C4-2B (cell line): ENCODE measurements at regions not wholly inside any gene's neighbourhood (a gene's known extent, or its start where the extent isn't known, plus 50 kb on each side); places are given as distances from the start of the nearest gene placed in this dataset.

Source experiments
- H3K27ac ChIP-seq: fragments of 450-650 bp; 2 replicates; pipeline ENCODE4 v1.5.1; 2017
- ZFX ChIP-seq: fragments of 450-650 bp; IDR thresholded peaks from 2 replicates; pipeline ENCODE4 v1.6.1; 2017
- TF ChIP-seq, protein P1 (sequence below): fragments of 450-650 bp; conservative IDR thresholded peaks from 2 replicates; pipeline ENCODE4 v1.5.1; 2017; ENCODE audit warnings: mild to moderate bottlenecking

DNA sequence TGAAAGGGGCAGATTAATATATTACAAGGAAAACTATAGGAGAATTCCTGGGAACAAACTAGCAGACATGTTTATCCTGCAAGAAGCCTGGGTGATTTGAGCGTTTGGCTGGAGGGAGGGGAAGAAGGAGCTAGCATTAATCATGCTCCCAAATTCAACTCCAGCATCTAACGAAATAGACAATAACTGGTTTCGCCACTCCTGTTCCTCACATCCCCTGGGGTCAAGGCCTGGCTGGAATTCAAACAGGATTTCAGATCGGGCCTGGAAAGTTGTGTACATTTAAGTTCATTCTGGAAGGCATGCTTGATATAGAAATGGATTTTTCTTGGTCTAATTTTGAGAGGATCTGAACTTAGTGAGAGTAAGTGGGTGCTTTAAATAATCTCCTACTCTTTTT lies 126.1 kb upstream of the CTAGE1 start:
- H3K27ac ChIP-seq = no peak overlapping the region
- no peak for TF ChIP-seq ZFX
- TF ChIP-seq, protein P1, sequence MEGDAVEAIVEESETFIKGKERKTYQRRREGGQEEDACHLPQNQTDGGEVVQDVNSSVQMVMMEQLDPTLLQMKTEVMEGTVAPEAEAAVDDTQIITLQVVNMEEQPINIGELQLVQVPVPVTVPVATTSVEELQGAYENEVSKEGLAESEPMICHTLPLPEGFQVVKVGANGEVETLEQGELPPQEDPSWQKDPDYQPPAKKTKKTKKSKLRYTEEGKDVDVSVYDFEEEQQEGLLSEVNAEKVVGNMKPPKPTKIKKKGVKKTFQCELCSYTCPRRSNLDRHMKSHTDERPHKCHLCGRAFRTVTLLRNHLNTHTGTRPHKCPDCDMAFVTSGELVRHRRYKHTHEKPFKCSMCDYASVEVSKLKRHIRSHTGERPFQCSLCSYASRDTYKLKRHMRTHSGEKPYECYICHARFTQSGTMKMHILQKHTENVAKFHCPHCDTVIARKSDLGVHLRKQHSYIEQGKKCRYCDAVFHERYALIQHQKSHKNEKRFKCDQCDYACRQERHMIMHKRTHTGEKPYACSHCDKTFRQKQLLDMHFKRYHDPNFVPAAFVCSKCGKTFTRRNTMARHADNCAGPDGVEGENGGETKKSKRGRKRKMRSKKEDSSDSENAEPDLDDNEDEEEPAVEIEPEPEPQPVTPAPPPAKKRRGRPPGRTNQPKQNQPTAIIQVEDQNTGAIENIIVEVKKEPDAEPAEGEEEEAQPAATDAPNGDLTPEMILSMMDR = no peak

DNA sequence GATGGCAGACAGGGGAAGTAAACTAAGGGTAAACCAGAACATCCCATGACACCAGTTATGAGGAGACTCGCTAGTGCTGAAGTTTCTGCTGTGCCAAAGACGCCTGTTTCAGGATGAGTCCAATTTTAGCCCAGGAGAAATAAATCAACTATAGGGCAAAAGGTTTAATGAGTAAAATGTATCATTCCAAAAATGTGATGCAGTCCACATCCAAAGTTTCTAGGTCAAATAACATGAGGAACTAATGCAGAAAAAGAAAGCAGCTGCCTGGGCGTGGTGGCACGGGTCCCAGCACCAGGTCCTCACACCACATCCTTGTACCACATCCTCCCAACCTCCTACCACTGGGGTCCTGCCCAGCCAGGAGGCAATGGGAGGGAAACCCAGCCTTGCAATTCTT lies 126.9 kb upstream of the CTAGE1 start:
- TF ChIP-seq, protein P1 = no peak
- H3K27ac ChIP-seq = no peak overlapping the region

DNA sequence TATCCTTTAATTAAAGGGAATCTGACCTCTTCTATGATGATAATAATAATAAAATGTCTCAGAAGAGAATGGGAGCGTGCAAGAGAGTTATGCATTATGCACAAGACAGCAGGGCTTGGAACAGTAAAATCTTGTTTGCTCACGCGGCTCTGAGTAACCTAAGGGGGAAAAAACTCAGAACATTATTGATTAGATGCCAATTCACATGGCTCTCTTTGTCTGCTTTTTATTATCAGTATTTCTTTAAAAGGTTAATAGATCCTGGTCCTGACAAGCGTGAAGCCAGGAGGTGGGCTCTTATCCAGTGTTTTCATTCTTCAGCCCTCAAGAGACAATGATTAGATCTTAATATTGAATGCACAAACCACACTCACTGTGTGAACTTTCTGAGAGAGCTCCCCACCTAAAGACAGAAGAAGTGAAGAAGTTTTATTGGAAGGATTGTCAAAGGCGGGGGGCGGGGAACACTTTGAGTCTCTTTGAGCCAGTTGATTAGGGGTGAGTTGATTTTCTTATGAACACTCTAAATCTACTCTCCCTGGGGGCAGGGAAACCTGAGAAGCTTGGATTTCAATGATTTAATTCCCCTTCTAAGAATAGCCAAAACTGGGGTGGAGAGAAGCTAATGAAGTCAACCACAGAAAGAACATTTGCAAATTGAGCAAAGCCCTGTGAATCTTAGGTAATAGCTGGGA lies 127.5 kb upstream of the CTAGE1 start:
- H3K27ac ChIP-seq = no peak overlapping the region
- TF ChIP-seq ZFX = no peak
- TF ChIP-seq, protein P1 = no peak

DNA sequence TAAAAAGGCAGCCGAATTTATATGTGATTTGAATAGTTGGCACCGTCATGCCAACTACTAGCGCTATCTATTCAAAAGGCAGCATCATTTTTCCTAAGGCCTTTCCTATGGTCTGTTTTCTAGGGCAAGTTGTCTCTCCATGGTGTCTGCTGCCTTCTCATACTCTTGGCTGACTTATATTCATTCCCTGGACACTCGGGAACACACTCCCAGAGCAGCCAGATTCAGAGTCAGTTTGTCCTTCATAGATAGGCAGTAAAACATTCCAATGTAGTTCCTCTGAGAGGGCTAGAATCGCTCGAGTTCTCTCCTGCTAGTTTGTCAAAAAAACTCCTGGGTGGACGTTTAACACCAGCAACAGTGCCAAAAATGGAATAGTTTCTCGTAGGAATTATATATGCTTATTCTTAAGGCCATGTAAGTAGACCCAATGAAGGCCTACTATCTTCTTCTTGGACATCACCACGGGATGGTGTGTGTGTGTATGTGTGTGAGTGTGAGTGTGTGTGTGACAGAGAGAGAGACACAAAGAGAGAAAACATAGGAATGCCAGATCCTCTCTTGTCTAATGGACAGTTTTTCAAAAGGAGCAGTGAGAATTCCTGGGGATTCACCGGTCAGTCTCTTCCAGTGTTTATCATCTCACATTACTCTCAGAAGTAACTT lies 129.3 kb upstream of the CTAGE1 start:
- H3K27ac ChIP-seq = no peak overlapping the region
- TF ChIP-seq ZFX = no peak
- TF ChIP-seq, protein P1 = no peak

DNA sequence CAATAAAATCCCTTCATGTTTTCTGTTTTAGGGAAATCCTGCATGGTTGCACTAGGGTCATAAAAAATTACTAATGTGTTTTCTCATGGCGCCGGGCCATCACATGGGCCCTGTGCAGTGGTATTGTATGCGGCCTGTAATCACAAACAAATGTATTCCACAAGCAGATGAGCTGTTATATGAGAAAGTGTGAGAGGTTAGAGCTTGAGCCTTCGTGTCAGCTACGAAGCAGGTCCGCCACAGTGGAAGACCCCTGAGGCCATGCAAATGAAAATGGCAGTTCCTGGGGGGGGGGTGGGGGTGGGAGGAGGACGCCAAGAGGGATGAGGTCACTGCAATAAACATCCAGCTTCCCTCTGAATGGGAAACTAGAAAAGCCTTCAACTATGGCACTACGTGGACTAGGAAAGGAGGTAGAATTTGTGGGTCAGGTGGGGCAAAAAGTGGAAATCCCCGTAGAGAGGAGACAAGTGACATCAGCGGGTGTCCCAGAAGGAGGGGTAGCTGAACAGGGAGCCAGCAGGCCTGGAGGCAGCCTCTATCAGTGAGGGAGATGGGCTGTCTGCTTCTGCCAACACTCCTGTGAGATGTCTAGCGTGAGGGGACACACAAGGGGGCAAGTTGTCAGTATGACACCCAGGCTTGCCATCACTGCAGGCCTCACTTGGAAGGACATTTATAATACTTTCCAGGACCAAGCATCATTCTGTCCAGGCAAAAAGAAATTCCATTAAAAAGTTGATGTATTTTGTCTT lies 130.3 kb upstream of the CTAGE1 start:
- no peak overlapping the region for H3K27ac ChIP-seq
- no peak for TF ChIP-seq ZFX
- TF ChIP-seq, protein P1 = no peak

DNA sequence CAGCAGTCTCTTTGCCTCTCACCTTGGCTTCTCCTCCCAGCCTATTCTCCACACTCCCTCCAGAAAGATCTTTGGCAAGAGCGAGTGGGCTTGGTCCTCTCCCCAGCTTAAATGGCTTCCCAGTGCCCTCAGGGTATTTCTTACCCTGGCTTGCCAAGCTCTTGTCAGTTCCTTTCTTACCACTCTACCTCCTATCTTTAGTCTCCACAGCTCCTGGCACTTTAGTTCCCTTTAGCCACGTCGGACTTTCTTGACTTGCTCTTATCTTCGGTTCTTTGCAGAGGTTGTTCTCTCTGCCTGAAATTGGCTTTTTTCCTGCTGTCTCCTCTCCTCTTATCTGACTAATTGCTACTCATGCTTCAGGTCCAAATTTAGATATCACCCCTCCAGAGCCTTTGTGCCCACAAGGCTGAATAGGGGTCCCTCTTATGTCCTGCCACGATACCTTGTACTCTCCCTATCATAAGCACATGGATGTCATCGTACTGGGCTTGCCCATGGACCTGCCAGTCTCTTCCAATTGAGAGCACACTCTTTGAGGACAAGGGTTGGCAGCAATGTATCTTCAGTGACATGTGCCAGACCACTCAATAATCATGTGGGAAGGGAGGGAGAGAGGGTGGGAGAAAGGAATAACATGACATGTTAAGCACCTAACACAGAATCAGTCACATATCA lies 131.7 kb upstream of the CTAGE1 start:
- no peak for TF ChIP-seq ZFX
- TF ChIP-seq, protein P1 = no peak
- H3K27ac ChIP-seq = no peak overlapping the region
